HG03064 (cell line): ENCODE measurements at regions not wholly inside any gene's neighbourhood (a gene's known extent, or its start where the extent isn't known, plus 50 kb on each side); places are given as distances from the start of the nearest gene placed in this dataset.
"Not testable (repeated sequence)": the region's sequence is repeated elsewhere in the genome, so short reads cannot be mapped to it uniquely, and the experiment has no call there.

Experiments used
- ATAC-seq: cut with Tn5 transposase; IDR thresholded peaks from one replicate; pipeline ENCODE4 v1.9.1; 2021; ENCODE audit warnings: low read depth; ENCODE audit not compliant: unreplicated experiment

DNA sequence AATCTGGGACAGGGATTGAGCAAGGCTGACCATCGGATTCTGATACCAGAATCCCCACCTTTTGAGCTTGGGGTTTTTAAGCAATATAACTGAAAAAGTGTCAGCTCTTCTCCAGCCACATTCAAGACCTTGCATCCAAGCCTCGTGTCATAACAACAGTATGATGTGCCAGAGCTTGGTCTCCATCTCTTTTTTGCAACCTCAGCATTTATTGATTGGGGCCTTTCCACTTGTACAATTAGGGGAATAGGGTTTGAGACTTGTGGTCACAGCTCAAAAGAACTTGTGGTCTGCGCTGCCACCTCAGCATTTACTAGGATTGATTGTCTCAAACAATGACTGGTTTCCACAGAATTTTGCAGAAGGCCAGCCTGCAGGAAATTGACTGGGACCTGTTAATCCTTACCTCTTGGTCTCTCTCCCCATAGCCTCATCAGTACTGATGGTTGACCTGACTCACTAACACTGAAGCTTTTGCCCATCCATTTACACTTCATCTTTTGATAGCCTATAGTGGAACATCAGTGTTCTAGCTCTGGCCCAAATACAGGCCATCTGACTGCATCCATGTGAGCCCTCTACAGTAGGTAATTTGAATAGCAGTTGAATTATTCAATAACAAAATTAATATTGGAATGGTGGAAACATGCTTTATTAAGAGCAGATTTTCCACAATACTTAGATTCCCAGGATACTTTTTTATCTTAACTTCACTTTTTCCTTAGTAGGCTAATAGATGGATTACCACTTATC is 381.6 kb upstream of the PRR16 start:
- ATAC-seq, result no peak

DNA sequence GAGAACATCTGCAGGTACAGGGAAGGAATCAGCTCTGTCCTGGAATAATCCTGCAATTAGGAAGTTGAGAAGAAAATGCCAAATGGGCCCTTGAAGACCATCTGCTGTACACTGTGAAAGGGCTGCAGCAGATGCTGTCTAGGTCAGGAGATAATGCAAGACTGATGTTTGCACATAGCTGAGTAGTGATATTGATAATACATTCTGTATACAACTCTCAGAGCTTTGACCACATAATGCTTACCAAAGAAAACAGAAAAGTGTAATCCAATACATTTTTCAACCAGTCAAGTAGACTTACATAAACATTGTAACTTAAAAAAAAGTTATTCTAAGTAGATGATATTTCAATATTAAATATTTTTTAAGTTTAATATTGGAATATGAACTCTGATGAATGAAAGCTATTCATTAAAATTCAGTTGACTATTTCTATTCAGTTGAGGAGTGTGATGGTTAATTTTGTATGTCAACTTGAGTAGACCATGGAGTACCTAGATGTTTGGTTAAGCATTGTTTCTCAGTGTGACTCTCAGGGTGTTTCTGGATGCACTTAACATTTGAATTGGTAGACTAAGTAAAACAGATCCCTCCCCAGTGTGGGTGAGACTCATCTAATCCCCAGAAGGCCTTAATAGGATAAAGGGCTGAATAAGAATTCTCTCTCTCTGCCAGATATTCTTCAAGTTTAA is 380.1 kb upstream of the PRR16 start:
- no peak for ATAC-seq

DNA sequence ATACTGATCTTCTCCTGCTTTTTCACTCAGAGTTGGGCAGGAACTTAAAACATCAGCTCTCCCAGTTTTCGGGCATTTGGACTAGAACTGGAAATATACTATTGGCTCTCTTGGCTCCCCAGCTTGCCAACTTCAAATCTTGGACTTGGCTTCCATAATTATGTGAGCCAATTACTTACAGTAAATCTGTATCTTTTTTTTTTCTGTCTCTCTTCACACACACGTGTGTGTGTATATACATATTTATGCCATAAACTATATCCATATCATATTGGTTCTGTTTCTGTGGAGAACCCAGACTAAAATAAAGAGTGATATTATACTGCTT is 379.6 kb upstream of the PRR16 start:
- ATAC-seq, result no peak

DNA sequence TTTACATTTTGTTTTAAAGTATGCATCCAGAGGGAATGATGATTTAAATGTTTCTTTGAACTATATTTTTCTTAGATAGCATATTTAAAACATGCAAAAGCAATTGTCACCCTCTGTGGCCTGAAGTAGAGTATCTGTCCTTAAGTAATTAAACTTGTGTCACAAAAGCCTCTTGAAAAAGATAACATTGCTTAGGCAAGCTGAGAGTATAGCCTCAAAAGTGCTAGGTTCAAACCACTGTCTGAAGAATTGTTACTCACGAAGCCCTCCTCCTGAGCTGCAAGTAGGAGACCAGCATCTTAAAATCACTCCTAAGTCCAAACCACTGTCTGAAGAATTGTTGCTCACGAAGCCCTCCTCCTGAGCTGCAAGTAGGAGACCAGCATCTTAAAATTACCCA is 378.0 kb upstream of the PRR16 start:
- no peak for ATAC-seq

DNA sequence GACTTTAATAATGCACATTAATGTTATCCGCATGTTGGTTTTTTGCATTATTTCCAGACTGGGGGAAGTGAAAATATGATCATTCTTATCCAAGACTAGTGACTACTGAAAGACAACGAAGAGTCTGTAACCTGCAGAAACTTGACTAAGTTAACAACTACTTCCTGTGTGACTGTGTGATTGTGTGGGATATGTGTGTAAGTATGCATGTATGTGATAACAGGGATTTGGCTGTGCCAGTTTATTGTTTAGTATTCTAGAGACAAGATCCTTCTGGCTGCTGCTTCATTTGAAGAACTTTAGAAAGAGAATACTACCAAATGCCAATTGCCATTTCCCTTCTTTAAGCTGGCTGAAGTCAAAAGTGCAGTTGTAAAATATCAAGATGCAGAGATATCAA is 375.7 kb upstream of the PRR16 start:
- ATAC-seq, result no peak

DNA sequence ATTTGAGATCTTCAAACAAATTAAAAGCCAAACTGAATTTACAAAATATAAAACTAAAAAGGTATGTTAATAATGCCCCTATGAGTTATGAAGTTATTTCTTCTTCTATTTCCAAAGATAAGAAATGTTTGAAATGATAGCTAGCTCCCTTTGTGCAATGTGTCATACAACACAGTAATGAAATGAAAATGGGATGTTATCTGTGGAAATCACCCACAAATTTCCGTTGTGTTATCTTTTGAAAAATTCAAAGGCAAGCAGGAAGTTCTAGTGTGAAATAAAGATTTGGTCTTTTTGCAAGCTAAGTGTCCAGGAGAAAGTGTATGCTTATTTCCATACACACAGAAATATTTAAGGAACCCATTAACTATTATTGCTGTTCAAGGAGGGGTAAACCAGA is 375.3 kb upstream of the PRR16 start:
- no peak for ATAC-seq

DNA sequence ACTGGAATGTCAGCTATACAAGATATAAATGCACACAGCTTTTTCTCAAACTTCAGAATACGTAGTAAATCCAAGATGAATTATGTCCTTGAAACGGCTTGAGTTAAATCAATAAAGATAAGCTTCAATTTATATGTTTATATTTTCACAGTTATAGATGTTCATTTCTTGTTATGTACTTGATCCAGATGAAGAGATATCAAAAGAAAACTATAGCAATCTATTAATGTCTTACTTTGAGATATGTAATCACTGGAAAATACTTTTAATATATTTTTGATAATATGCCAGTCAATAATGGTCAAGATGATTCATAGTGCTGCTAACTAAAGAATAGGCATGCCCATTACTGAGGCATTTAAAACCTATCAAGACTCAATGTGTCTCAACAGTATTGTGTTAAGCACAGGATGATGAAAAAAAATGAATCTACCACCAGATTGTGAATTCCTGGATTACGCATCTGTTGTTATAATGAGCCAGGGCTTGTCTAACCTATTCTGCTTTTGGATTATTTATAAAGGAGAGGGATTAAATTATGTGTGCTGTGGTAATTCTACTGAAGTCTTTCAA is 372.6 kb upstream of the PRR16 start:
- no peak for ATAC-seq

DNA sequence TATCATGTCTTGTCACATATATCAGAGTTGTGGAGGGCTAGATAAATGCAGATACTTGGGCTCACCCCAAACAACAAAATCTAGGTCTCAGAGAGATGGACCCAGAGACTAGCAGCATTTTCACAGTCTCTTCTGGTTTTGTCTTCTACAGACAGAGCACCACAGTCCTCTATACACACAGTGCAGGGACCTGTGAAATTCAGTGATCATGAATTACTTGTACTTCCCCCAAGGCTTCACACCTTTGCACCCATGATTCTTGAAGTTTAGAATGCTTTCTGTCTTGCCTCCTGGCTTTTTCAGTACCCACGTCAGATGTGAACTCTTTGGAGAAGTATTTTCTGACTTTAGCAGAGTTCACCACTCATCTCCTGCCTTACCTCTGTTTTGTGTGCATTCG is 371.5 kb upstream of the PRR16 start:
- ATAC-seq, result no peak

DNA sequence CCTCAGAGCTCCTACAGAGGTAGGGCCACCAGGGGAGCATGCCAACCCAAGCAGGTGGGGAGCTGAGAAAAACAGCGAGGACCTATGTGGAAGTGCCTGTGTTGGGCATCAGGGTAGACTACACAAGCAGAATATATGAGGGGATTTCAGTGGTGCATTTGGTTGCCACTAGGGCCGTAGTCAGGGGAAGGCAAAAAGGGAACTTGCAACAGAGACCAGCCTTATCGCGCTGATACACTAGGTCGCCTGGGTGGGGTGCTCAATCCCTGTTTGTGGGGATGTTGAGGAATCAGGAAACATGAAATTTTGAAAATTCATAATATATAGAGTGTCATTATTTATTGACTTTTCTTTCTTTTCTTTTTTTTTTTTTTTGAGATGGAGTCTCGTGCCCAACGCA is 370.9 kb upstream of the PRR16 start:
- ATAC-seq, result no peak

DNA sequence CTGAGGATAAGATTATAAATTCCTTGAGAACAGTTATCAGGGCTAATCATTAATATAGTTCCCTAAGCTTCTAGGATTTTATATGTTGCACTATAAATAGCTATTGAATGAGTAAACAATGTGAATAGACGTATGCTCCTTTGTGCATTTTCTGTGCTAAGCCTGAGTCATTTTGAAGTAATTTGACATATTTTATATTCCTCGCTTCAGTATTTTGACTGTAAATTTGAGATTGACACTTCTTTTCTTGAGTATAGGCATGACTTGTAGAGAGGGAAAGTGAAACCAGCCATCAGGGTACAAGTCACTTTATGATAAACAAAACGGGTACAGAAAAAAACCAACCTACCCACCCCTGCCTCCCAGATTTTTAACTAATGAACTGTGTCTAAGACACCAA is 367.7 kb upstream of the PRR16 start:
- ATAC-seq, result no peak

DNA sequence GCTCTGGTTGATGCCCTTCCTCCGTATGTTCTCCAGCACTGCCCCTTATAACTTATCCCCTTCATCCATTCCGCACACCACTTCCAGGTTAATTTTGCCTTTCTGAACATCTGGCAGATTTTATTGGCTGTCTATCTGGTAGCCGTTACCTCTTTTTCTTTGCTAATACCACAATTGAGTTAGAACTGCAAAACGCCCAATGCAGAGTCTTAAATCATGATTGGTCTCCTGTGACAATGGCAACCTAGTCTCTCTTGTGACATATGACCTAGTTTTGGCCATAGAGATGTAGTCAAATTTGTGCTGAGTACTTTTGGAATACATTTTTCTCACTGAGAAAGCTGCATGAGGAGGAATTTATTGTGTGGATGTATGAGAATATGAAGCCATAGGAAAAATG is 365.7 kb upstream of the PRR16 start:
- no peak for ATAC-seq

DNA sequence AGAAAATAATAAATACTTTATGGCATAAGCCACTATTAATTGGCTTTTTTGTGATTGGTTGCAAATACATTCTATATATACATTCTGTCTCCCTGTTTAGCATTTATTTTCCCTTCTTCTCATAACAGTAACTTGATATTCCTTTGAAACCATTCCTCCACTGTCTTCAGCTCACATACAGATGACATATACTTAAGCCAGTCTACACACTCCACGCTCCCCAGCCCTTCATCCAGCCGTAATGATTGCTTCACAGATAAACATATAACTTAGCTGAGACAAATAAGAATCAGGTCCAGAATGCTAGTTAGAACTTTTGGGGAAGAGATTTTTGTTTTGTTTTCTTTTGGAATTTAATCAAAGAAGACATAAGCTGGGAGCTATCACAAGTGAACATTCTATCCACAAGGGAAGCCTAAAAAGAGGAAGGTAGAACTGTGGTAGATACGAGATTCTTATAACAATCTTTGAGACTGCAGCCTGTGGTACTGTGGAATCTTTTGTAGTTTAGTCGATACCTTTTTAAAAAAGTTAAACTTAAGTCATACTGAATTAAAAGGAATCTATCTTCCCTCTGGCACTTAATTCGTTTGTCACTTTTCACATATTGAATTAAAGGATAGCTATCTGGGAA is 365.1 kb upstream of the PRR16 start:
- ATAC-seq, result no peak

DNA sequence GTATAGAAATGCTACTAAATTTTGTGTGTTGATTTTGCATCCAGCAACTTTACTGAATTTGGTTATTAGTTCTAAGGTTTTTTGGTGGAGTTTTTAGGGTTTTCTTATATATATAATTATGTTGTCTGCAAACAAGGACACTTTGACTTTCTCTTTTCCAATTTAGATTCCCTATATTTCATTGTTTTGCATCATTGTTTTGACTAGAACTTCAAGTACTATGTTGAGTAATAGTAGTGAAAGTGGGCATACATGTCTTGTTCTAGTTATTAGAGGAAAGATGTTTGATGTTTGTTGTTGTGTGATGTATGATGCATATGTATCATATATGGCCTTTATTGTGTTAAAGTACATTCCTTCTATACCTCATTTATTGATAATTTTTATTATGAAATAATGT is 362.3 kb upstream of the PRR16 start:
- ATAC-seq, result no peak

DNA sequence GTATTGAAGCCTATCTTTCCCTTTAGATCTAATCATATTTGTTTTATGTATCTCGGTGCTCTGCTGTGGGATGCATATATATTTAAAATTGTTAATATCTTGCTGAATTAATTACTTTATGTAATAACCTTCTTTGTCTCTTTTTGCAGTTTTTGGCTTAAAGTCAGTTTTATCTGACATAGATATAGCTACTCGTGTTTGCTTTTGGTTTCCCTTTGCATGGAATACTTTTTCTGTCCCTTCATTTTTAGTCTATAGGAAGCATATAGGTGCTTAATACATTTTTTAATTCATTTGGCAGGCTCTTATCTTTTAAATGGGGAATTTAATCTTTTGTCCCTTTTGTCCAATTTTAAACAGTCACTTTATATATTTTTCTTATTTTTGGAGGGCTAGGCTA is 360.6 kb upstream of the PRR16 start:
- ATAC-seq, result no peak

DNA sequence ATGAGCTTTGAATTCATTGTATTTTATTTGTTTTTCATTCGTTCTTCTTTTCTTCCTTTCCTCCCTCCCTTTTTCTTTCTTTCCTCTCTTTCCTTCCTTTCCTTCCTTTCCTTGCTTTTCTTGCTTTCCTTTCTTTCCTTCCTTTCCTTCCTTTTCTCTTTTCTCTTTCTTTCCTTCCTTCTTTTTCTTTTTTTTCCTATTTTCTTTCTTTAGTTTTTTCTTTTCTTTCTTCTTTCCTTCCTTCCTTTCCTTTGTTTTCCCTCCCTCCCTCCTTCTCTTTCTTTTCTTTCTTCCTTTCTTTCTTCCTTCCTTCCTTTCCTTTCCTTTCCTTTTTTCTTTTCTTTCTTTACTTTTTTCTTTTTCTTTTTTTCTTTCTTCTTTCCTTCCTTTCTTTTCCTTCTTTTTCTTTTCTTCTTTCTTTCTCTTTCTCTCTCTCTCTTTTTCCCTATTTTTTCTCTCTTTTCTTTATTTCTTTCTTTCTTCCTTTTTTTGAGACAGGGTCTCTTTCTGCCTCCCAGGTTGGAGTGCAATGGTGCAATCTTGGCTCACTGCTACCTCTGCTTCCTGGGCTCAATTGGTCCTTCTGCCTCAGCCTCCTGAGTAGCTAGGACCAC is 357.1 kb upstream of the PRR16 start:
- no peak for ATAC-seq

DNA sequence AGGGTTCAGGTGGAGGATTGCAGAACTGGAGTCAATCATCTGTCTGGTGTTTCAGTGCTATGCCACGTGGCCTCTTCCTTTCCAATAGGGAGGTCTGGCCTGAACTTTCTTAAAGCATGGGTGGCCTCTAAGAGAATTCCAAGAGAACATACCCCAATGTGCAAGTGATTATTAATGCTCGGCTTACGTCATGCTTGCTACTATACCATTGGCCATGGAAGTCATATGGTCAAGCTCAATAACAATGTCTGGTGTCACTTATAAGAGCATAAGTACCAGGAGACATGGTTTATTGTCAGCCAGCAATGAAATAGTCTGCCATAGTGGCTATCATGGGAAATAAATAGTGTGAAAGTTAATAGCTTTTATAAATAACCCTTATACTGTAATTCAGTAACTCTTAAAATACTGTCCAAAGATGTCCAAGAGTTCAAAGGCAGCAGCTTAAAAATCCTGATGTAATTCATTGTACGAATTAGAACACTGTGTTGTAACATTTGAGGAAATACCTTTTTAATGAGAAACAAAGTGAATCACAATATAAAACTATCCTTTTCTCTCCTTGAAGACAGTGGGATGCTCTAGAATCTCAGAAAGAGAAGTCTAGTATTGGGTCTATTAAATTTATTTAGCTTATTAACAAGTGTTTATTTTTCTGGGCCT is 355.4 kb upstream of the PRR16 start:
- no peak for ATAC-seq

DNA sequence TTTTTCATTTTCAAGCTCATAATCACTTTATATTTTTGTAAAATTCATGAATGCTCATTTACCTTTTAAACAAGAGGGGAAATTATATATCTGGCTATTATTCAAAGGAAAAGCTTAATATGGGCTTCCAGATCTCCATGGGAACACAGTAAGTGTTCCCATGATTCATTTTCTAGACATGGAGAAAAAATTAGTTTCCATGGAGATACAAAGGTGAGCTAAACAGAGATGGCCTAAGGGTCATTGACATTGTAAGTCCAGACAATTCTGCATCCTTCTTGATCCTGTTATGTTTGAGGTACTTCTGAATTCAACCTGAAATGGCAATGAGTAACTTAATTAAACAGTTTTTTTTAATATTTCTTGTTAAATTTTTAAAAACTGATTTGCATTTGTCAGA is 341.4 kb upstream of the PRR16 start:
- ATAC-seq, result no peak

DNA sequence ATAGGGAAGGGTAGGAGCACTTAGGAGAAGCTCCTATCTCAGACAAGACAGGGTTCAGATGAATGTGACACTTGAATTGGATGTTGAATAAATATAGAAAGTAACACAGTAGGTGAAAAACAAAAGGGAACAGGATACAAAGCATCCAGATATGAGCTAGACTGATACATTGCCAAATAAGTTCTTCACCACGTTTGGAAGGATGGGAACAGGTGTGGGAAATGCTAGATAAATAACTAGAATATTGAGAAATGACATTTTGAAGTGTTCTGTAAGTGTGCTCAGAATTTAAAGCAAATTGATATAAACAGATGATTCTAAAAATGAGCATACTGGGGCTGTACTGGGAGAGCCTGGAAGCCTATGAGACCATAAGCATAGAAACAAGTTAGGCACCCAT is 340.1 kb upstream of the PRR16 start:
- no peak for ATAC-seq

DNA sequence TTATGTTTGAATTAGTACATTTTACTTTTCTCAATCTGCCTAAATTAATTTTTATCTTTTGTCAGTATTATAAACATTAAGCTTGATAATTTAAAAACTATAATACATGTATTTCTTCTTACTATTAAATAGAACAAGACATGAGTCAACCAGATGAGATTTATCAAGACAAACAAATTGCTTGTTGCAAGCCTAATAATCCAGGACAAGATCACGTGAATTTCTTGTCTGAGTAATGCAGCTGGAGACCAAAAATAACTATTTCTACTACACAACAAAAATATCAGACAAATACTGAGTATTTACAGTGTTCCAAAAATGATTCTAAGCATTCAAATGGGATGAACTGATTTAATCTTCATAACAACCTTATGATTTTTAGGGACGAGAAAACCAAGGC is 339.1 kb upstream of the PRR16 start:
- ATAC-seq, result no peak

DNA sequence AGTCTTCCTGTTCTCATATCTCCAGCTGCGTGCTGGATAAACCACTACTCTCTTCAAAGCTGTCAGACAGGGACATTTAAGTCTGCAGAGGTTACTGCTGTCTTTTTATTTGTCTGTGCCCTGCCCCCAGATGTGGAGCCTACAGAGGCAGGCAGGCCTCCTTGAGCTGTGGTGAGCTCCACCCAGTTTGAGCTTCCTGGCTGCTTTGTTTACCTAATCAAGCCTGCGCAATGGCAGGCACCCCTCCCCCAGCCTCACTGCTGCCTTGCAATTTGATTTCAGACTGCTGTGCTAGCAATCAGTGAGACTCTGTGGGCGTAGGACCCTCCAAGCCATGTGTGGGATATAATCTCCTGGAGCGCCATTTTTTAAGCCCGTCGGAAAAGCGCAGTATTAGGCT is 331.8 kb upstream of the PRR16 start:
- not testable (repeated sequence) for ATAC-seq

DNA sequence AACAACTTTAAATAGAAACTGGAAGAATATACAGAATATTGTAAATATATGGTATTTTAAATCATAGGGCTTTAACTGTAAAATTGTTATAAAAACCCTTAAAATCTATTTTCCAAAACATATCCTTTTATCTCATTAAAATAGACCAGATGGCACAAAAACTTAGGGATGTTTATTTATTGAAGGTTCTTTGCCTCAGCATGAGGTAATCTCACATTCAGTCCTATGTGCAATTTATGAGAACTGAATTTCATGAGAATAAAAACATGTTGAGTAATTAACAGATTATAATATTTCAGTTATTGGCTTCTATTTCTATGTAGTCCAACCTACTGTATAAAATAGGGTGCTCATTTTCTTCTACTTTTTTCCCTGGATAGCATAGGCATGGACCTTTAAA is 329.2 kb upstream of the PRR16 start:
- no peak for ATAC-seq
